Stimulated activated CD8-positive, alpha-beta memory T cell treated with anti-CD3 and anti-CD28 coated beads, Interleukin-4, amount 100 ng/mL, for 4 hours (primary cell): ENCODE measurements at regions not wholly inside any gene's neighbourhood (a gene's known extent, or its start where the extent isn't known, plus 50 kb on each side); places are given as distances from the start of the nearest gene placed in this dataset.

ENCODE experiments used
- DNase-seq, 2 donors: peaks; one replicate each; pipeline ENCODE4 v3.0.0-alpha.2; 2020; ENCODE audit warnings: low read depth in 2 of 2, low spot score in 1 of 2

DNA sequence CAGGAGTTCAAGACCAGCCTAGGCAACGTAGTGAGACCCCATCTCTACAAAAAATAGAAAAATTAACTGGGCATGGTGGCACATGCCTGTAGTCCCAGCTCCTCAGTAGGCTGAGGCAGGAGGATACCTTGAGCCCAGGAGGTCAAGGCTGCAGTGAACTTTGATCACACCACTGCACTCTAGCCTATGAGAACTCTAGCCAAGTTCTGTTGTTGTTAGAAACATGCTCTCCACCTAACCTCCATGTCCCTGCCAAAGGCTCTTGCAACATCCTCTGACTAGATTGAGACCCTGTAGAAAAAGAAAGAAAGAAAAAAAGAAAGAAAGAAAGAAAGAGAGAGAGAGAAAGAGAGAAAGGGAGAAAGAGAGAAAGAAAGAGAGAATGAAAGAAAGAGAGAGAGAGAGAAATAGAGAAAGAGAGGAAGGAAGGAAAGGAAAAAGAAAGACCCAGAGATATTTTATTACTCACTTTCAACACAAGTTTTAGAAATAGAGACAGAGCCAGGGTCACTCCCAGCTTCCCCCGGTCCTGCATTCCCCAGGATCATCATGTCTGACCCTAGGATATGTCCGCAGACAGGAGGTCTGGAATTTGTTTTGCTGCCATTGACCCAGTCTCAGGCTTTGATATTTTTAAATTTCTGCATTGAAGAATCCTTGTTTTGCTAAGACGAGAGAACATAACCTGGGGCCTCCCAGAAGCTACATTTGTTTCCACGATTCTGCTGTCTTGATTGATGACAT lies 376.5 kb upstream of the CDH5 start:
- DNase-seq: no peak

DNA sequence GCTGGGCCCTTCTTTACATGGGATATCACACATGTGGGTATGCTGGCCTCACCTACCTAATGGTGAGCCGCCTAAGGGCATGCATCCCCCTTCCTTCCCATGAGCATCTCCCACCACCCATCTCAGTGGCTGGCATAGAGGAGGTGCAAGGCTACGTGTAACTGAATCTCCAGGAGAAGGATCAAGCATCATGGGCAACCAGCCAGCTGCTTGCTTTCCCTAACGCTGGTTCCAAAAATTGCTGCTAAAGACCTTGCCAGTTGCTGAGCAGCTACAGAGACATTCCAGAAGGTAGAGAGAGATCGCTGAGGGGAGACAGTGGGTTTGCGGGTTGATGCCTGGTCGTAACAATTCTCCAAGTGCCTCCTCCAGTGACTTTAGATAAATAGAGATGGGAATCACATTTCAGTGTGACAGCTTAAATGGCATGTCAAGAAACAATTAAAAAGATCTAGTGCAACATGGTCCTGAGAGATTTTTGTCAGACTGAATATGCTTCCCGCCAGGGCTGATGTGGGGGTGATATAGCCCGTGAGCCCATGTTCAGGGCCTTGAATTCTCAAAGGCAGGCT lies 378.4 kb upstream of the CDH5 start:
- no peak for DNase-seq

DNA sequence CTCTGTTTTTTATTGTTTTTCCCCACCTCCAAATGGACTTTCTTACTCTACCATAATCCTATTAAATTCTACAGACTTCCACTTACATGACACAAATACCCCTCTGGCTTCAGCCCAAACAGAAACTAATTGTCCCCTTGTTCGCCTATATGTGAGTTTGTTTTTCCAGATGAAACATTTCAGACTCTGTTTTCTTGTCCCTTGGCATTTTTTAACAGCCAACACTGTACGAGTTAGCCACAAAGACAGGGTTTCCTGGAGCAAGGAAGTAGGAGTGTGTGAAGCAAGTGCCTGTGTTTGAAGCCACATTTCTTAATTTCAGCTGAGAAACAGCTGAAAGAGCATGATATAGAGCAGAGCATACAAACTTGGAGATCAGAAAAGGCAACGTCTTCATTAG lies 382.2 kb upstream of the CDH5 start:
- DNase-seq: no peak

DNA sequence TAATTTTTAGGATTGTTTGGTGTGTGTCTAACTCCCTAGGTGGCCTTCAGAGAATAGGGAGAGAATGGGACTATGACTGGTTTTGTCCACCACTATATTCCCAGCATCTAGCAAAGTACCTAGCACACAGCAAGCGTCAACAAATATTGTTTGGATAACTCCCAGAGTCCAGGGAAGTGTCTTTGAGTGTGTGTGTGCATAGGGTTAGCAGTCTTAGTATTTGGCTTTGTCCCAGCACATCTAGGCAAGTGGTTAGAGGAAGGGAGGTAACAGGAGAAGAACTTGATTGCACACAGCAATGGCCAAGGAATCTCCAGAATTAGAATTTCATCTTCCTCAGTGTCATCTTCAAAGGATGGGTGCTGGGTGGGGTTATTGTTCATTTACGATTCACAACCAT lies 385.4 kb upstream of the CDH5 start:
- DNase-seq: no peak

DNA sequence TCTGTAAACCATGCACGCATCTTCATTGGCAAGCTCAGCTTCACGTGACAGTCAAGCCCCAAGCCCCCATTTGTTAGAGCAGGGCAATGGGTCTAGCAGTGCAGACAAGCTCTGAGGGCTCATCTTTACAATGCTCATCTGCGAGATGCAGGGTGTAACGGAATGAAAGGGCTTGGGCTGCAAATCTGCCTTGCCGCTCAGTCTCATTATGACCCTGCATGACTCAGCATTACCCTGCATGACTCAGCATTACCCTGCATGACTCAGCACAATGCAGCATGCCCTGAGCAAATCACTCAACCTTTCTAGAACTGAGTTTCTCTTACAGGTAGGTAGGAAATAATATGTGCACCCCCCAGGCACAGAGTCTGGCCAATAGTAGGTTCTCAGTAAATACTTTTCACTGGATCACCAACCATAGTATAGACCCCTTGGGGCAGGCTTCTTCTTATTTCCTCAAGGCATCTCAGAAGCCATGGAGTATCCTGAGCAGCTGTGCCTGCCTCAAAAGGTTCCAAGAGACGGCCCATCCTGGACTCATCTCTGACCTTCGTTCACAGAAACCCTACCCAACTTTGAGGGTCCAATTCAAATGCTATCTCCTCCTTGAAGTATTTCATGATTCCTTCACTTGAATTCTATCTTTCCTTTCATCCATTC lies 391.3 kb upstream of the CDH5 start:
- no peak for DNase-seq

DNA sequence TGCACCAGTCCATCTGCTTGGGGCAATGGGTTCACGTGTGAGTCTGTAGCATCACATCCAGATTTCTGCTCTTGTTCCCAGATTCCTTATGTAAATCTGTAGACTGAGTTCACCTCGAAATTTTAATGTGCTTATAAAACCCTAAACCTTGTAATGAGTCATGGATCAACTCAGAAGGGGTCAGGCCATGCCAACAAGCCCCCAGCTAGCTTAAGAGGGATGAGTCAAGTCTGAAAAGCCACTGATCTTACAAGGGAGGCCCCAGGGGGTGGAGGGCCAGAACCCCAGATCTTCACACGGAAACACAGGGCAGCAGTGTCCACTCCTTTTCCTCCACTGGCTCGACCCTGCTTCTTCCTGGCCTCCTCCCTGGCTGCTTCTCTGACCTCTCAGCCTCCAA lies 399.1 kb upstream of the CDH5 start:
- DNase-seq: no peak

DNA sequence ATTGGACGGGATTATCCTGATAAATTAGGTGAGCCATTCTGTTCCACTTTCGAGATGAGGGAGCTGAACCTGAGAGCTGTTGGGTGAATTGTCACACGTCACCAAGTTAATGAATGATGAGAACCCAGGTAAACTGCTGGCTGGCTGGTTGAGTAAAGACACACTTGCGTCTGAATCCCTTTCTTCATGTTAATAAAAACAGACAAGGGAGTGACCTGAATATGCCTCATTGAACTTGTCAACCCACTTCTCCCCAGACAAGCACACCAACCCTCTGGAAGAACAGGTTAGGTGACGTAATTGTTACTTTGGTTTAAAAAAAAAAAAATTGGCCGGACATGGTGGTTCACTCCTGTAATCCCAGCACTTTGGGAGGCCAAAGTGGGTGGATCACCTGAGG lies 400.9 kb upstream of the CDH5 start:
- DNase-seq: no peak

DNA sequence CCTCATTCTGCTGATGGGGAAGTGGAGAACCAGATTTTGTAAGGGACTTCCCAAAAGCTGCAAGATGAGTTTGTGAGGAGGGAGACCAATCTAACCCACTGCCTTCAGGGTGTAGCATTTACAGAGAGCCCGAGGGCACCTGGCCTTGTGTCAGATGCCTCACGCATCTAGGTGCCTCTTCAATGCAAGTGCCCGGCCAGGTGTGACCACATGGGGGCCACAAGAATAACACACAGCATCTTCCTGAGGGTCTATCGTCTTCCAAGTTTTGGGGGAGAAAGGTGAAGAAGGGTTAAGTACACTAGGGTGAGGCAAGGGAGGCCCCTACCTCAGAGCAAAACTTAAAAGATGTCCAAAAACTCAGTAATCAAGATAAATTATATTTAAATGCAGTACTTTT lies 401.7 kb upstream of the CDH5 start:
- DNase-seq: no peak

DNA sequence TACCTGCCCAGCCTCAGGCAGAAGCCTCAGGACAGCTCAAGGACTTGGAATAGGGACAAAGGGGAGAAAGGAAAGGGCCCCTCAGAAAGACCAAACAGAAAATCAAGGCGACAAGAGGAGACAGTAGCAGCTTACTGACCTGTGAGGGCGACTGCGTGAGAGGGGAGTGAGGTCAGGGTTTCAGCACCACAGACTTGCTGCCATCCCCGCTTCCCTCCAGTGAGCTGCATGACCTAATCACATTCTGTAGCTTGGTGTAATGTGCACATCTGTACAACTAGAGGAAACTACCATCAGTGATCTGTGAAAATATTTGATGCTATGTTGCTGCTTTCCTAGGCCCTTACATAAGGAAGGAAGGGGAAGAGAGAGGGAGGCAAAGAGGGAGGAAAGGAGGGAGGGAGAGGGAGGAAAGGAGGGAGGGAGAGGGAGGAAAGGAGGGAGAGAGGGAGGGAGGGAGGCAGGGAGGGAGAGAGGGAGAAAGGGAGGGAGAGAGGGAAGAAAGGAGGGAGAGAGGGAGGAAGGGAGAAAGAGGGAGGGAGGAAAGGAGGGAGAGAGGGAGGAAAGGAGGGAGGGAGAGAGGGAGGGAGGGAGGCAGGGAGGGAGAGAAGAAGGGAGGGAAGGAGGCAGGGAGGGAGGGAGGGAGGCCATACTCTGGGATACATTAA lies 404.9 kb upstream of the CDH5 start:
- DNase-seq: no peak

DNA sequence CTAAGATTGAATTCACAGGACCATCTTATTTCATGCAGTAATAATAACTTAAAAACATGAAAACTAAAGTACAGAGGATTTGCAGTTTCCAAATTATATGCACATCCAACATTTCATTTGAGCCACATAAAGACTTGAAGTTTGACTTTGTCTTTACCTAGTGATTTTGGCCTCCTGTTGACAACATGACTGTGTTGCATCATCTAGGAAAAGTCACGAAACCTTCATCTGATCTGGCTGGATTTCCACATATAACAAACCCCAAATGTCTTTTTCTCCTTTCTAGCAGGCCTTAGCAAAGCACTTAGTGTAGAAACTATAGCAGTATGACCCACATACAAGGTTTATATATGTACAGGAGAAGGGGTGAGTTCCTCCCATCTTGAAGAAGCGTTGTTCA lies 406.5 kb upstream of the CDH5 start:
- DNase-seq: no peak

DNA sequence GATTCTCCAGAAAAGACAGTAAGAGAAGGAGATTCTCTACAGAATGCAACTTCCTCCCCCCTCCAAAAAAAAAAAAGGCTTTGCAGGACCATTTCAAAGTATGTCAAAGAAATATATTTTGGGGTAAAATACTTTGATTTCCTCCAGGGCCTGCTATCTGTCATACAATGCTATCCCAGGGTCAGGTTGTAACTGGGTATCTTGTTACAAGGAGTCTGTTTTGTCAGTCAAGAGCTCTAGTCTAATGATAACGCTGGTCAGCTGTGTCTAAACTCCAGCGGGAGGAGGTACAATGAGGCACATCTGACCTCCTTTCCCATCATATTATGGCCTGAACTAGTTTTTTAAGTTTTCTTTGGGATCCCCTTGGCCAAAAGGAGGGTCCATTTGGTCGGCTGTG lies 408.4 kb upstream of the CDH5 start:
- no peak for DNase-seq

DNA sequence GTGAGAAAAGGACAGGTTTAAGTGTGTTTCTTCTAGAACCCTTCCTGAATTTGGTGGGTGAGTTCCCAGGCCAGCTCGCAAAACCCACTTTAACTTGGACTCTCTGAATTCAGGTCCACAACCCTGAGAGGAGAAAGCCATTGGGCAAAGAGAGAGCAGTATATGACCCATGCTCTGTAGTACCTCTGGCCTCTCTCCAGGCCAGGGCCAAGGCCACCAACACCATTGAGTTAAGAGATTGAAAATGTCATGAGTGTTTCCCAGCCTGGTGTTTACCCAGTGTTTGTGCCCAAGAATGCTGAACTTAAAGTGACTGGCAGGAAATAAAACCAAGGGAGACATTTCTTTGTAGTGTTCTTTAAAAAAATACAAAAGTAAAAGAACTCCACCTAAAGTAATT lies 410.4 kb upstream of the CDH5 start:
- no peak for DNase-seq

DNA sequence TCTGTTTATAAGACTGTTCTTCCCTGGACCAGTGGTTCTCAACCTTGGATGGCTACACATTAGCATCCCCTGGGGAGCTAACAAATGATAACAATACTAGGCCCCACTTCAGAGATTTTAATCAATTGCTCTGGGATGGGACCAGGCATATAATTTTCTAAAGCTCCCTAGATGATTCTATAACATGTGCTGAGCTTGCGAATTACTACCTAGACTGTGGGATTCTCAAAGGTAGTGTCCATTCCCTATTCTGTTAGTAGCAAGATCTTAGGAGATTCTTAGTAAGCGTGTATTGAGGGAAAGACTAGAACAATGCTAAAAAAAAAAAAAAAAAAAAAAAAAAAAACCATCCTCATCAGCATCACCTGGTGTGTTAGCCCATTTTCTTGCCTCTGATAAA lies 412.0 kb upstream of the CDH5 start:
- DNase-seq: no peak

DNA sequence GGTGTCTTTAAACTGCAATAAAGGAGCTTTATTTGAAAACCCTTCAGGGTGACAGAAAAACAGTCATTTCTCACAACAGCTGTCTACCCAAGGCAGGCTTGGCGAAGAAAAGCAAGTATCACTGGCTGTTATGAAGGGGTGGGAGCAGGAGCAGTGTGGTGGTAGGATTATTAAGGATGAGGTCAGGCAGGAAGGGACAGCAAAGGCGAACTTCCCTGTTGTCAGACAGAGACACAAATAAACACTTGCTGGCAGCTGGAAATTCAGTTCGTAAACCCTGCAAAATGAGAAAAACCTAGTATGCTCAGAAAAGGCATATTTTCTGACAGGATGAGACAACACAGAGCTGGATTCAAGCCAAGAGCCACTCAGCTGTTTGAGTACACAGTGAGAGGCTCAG lies 416.3 kb upstream of the CDH5 start:
- DNase-seq: no peak

DNA sequence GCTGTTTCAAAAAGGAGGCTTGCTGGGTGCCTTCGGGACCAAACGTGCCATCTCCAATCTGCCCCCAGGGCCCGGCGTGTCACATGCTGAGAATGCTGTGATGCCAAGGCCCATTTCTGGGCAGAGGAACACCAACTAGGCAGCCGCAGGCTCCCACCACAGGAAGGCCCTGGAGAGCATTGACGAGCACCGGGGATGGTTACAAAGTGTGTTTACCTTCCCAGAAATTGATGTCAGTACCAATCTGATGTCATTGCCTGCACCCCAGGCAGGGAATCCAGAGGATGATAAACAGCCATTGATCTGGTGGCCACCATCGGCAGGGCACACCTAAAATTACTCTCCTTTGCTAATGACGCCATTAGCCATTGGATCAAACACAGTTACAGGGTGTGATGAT lies 418.1 kb upstream of the CDH5 start:
- DNase-seq: no peak

DNA sequence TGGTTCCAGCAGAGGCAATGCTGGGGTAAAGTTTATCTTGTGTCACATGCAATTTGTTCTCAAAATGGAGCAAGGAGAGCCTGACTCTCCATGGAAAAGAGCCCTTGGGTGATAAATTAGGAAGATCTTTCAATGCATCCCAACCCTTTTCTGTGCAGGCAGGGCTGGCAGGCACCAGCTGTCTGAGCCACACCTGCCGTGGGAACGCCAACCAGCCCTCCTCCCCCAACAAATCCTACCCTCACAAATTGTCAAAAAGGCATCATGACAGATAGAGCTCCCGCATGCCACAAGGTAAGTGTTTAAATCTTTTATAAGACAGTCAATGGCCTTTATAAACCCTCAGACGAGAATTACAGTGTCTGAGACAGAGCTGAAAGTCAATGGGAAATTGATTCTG lies 418.5 kb upstream of the CDH5 start:
- DNase-seq: no peak

DNA sequence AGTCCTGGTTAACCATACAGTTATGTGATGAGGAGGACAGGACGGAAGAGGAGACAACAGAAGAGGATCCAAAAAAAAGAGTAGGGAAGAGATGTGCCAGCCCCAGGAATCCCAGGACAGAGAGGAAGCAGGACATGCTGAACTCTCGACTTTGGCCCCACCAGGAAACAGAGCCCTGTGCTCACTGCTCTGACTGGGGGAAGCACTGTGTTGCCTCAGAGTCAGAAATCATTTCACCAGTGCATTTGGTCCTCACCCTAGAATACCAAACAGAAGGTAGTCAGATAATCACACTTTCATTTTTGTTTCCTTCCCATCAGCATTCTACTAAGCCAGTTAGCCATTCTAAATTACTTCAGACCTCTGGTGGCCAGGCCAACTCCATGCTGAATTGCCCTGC lies 421.0 kb upstream of the CDH5 start:
- no peak for DNase-seq

DNA sequence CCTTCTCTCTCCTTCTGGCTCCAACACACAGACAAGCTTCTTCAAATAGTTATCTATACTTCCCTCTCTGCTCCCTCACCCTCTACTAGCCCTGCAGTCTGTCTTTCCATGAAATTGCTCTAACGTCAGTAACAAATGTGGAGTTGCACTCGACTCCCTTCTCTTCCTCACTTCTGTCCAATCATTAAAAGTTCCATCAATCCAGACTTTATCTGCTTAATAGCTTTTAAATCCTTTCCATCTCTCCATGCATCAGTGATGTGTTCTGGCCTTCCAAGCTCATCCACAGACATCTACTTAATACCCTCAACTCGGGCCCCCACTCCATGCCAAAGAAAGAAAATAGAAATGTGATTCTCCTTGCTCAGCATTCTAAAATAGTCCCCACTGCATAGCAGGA lies 422.1 kb upstream of the CDH5 start:
- DNase-seq: no peak

DNA sequence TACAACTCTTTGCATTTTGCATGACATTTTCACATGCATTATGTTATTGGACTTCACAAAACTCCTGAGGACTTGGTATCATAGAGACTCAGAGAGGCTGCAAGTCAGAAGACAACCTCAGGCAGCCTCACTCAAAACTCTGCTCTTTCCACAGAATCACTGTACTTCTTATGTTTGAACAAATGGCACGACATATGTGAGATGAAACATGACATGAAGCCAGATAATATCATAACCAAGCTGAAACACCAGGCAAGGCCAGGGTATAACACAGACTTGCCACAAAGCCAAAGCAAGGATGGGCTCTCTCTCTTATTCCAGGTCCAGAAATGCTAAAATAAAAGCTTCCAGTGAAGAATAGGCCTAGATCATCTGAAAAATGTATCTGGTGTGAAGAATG lies 425.8 kb upstream of the CDH5 start:
- DNase-seq: no peak

DNA sequence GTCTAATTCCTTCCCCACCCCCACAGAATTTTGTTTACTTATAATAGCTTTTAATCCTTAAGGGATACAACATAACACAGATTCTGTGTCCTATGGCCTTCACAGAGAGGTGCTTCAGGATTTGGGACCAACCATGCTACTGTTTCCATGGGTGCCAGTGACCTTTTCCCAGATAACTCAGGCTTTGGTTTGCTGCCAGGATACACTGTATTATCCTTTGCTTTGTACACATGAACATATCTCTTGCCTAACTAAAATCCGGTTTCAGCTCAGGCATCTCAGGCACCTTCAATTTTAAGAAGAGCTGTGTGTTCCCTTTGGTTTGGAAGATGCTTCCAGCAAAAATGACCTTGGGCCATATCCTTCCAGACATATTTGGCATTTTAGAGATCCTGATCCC lies 428.4 kb upstream of the CDH5 start:
- DNase-seq: no peak

DNA sequence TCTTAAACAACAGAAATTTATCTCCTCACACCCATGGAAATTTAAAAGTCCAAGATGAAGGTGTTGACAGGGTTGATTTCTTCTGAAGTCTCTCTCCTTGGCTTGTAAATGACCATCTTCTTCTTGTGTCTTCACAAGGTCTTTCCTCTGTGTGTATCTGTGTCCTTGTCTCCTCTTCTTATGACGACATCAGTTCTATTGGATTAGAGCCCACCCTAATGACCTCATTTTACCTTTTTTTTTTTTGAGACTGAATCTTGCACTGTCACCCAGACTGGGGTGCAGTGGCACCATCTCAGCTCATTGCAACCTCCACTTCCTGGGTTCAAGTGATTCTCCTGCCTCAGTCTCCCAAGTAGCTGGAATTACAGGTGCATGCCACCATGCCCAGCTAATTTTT lies 429.0 kb upstream of the CDH5 start:
- DNase-seq: no peak

DNA sequence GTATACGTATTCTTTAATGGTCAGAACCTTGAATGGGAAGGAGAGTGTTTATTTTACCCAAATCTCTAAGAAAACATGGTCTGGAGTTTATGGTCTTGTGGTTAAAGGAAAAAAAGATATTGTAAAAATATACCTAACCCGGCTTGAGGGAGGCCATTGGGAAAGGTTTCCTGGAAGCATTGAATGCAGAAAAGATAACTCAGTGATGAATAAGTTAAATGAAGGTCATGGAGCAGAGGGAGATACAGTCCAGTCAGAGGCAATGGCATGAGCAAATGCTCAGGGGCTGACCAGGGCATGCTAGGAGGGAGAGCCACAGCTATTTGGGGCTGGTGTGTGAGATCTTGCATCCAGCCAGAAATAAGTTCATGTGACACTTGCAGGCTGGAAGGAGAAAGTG lies 430.4 kb upstream of the CDH5 start:
- DNase-seq: no peak
